Mononuclear cell (primary cell): ENCODE measurements at regions not wholly inside any gene's neighbourhood (a gene's known extent, or its start where the extent isn't known, plus 50 kb on each side); places are given as distances from the start of the nearest gene placed in this dataset.

Experiments used
- H3K27me3 ChIP-seq: 2 replicates; pipeline ENCODE4 v1.6.0; 2011; ENCODE audit warnings: low read length, control low read depth; ENCODE audit not compliant: insufficient read depth
- H3K4me1 ChIP-seq: 2 replicates; pipeline ENCODE4 v1.5.1; 2011; ENCODE audit warnings: mild to moderate bottlenecking, low read length, control low read depth; ENCODE audit not compliant: insufficient read depth
- H3K4me3 ChIP-seq: 2 replicates; pipeline ENCODE4 v1.5.1; 2011; ENCODE audit warnings: mild to moderate bottlenecking, low read length, moderate library complexity
- H3K9me3 ChIP-seq: 2 replicates; pipeline ENCODE4 v1.5.1; 2011; ENCODE audit warnings: low read depth, mild to moderate bottlenecking, control low read depth, low read length

- peaks cover 23% of the 10 kb centered on the region for H3K4me1 ChIP-seq
- H3K4me3 ChIP-seq, result no peak overlapping the region
- H3K9me3 ChIP-seq, result no peaks in the 10 kb centered on the region
- H3K27me3 ChIP-seq, result no peaks in the 10 kb centered on the region
Measured at GRCh38 chr17:70296456-70296855, 127.1 kb downstream of the KCNJ2 start.

GRCh38 chr17:70297397-70297796 lies 128.1 kb downstream of the KCNJ2 start:
- H3K9me3 ChIP-seq, result no peaks in the 10 kb centered on the region
- H3K4me3 ChIP-seq, result no peak overlapping the region
- peaks cover 23% of the 10 kb centered on the region for H3K4me1 ChIP-seq
- H3K27me3 ChIP-seq, result no peaks in the 10 kb centered on the region

- Histone ChIP-seq H3K4me3 (no peak overlapping the region), H3K9me3 (no peaks in the 10 kb centered on the region), H3K27me3 (no peaks in the 10 kb centered on the region), H3K4me1 (peaks cover 25% of the 10 kb centered on the region)
Measured at GRCh38 chr17:70298929-70299531, 129.7 kb downstream of the KCNJ2 start.

GRCh38 chr17:70307430-70308225 lies 138.3 kb downstream of the KCNJ2 start:
- no peak overlapping the region for H3K4me3 ChIP-seq
- no peaks in the 10 kb centered on the region for H3K9me3 ChIP-seq
- no peaks in the 10 kb centered on the region for H3K27me3 ChIP-seq
- peaks cover 4% of the 10 kb centered on the region for H3K4me1 ChIP-seq

GRCh38 chr17:70308618-70309017 lies 139.3 kb downstream of the KCNJ2 start:
- Histone ChIP-seq H3K9me3 (no peaks in the 10 kb centered on the region), H3K4me3 (no peak overlapping the region), H3K4me1 (peaks cover 11% of the 10 kb centered on the region)

GRCh38 chr17:70310221-70310672 lies 140.9 kb downstream of the KCNJ2 start:
- H3K9me3 ChIP-seq, result no peaks in the 10 kb centered on the region
- no peaks in the 10 kb centered on the region for H3K27me3 ChIP-seq
- H3K4me3 ChIP-seq, result no peak overlapping the region
- H3K4me1 ChIP-seq, result peaks cover 23% of the 10 kb centered on the region

More at GRCh38 chr17:70308618-70309017, 139.3 kb downstream of the KCNJ2 start:
- no peaks in the 10 kb centered on the region for H3K27me3 ChIP-seq

GRCh38 chr17:70313086-70313852 lies 143.9 kb downstream of the KCNJ2 start:
- Histone ChIP-seq H3K4me1 (peaks cover 24% of the 10 kb centered on the region), H3K4me3 (no peak overlapping the region), H3K9me3 (no peaks in the 10 kb centered on the region), H3K27me3 (no peaks in the 10 kb centered on the region)

GRCh38 chr17:70314096-70314495 lies 144.8 kb downstream of the KCNJ2 start:
- no peaks in the 10 kb centered on the region for H3K9me3 ChIP-seq

GRCh38 chr17:70314506-70314905 lies 145.2 kb downstream of the KCNJ2 start:
- no peaks in the 10 kb centered on the region for H3K27me3 ChIP-seq
- H3K4me1 ChIP-seq, result peaks cover 24% of the 10 kb centered on the region
- no peak overlapping the region for H3K4me3 ChIP-seq
- H3K9me3 ChIP-seq, result no peaks in the 10 kb centered on the region

More at GRCh38 chr17:70314096-70314495, 144.8 kb downstream of the KCNJ2 start:
- no peak overlapping the region for H3K4me3 ChIP-seq
- no peaks in the 10 kb centered on the region for H3K27me3 ChIP-seq
- H3K4me1 ChIP-seq, result peaks cover 24% of the 10 kb centered on the region

GRCh38 chr17:70317421-70317820 lies 148.1 kb downstream of the KCNJ2 start:
- Histone ChIP-seq H3K4me1 (peaks cover 30% of the 10 kb centered on the region), H3K9me3 (no peaks in the 10 kb centered on the region), H3K4me3 (no peak overlapping the region), H3K27me3 (no peaks in the 10 kb centered on the region)

- no peak overlapping the region for H3K4me3 ChIP-seq
- H3K4me1 ChIP-seq, result peaks cover 29% of the 10 kb centered on the region
- no peaks in the 10 kb centered on the region for H3K27me3 ChIP-seq
- H3K9me3 ChIP-seq, result no peaks in the 10 kb centered on the region
Measured at GRCh38 chr17:70318051-70318450, 148.7 kb downstream of the KCNJ2 start.

GRCh38 chr17:70319516-70319915 lies 150.2 kb downstream of the KCNJ2 start:
- H3K4me3 ChIP-seq, result no peak overlapping the region
- H3K27me3 ChIP-seq, result no peaks in the 10 kb centered on the region
- H3K9me3 ChIP-seq, result no peaks in the 10 kb centered on the region
- peaks cover 14% of the 10 kb centered on the region for H3K4me1 ChIP-seq

- H3K27me3 ChIP-seq, result no peaks in the 10 kb centered on the region
- H3K4me1 ChIP-seq, result peaks cover 6% of the 10 kb centered on the region
- H3K9me3 ChIP-seq, result no peaks in the 10 kb centered on the region
- H3K4me3 ChIP-seq, result no peak overlapping the region
Measured at GRCh38 chr17:70320673-70321345, 151.5 kb downstream of the KCNJ2 start.

- H3K27me3 ChIP-seq, result no peaks in the 10 kb centered on the region
Measured at GRCh38 chr17:70321352-70321751, 152.0 kb downstream of the KCNJ2 start.

GRCh38 chr17:70323269-70323668 lies 153.9 kb downstream of the KCNJ2 start:
- Histone ChIP-seq H3K27me3 (no peaks in the 10 kb centered on the region), H3K4me3 (no peak overlapping the region), H3K9me3 (no peaks in the 10 kb centered on the region), H3K4me1 (peaks cover 6% of the 10 kb centered on the region)

More at GRCh38 chr17:70321352-70321751, 152.0 kb downstream of the KCNJ2 start:
- Histone ChIP-seq H3K9me3 (no peaks in the 10 kb centered on the region), H3K4me3 (no peak overlapping the region), H3K4me1 (peaks cover 6% of the 10 kb centered on the region)
